Activated T-cell treated with anti-CD3 and anti-CD28 coated beads, Interleukin-2, amount 50 U/mL, for 4 hours (primary cell): ENCODE measurements at regions not wholly inside any gene's neighbourhood (a gene's known extent, or its start where the extent isn't known, plus 50 kb on each side); places are given as distances from the start of the nearest gene placed in this dataset.

ENCODE experiments used
- ATAC-seq, 2 donors: fragments of 200-7000 bp; cut with Tn5 transposase; one replicate each; pipeline ENCODE4 v1.10.0; 2021
- DNase-seq: peaks from one replicate; pipeline ENCODE4 v3.0.0-alpha.2; 2020
- H3K27me3 Mint-ChIP-seq: one replicate; pipeline ENCODE4 v1.8.0; 2021; ENCODE audit warnings: low read depth, mixed read lengths
- H3K36me3 Mint-ChIP-seq: one replicate; pipeline ENCODE4 v1.8.0; 2022; ENCODE audit warnings: mixed read lengths; ENCODE audit not compliant: insufficient read depth
- H3K4me1 Mint-ChIP-seq: one replicate; pipeline ENCODE4 v1.8.0; 2021; ENCODE audit warnings: low read depth, mixed read lengths
- H3K4me3 Mint-ChIP-seq: one replicate; pipeline ENCODE4 v1.8.0; 2021; ENCODE audit warnings: mild to moderate bottlenecking, moderate library complexity, mixed read lengths
- H3K9me3 Mint-ChIP-seq: one replicate; pipeline ENCODE4 v1.8.0; 2021; ENCODE audit warnings: mixed read lengths

DNA sequence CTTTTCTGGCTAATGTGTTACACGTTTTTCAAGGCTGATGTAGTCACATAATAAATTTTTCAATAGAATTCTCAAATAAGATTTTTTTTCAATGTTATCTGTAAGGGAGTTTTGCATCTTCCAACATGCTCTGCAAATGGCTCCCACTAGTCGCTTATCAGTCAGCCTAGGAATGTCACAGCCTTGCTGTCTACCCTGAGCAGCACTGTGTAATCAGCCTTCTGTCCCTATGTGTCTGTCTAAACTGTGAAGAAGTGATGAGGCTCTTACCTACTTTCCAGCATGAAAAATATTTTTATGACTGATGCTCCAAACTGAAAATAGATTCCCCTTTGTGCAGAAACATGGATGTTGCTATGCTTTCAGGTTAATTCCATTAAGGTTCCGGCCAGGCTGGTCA is 75.1 kb upstream of the FAM216B start:
- peaks cover 10% of the 10 kb centered on the region for H3K27me3 Mint-ChIP-seq
- ATAC-seq (no peak), DNase-seq (no peak)
- H3K36me3 Mint-ChIP-seq, result no peaks in the 10 kb centered on the region
- no peaks in the 10 kb centered on the region for H3K9me3 Mint-ChIP-seq
- H3K4me3 Mint-ChIP-seq, result no peak overlapping the region
- no peaks in the 10 kb centered on the region for H3K4me1 Mint-ChIP-seq

DNA sequence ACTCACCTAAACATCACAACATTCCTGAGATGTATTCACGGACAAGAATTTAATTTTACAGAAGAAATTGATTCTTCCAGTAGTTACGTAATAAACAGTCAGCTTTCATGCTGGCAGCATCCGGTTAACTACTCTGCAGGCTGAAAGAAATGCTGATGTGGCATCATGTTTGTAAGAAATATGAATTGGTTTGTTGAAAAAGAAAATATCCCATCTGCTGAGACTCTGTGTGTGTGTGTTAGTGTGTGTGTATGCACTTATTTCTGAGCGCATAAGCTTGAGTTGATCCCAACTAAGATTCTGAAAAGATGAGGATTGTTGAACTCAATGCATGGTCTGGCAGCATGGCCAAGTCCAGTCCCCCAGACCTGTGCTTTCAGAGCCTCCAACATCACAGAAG is 74.3 kb upstream of the FAM216B start:
- Mint-ChIP-seq H3K36me3 (no peaks in the 10 kb centered on the region), H3K4me1 (no peaks in the 10 kb centered on the region), H3K4me3 (no peak overlapping the region), H3K9me3 (no peaks in the 10 kb centered on the region), H3K27me3 (peaks cover 10% of the 10 kb centered on the region)
- DNase-seq, result no peak
- ATAC-seq, result no peak

GRCh38 chr13:42707586-42707985 is 73.8 kb upstream of the FAM216B start:
- H3K27me3 Mint-ChIP-seq, result peaks cover 9% of the 10 kb centered on the region

DNA sequence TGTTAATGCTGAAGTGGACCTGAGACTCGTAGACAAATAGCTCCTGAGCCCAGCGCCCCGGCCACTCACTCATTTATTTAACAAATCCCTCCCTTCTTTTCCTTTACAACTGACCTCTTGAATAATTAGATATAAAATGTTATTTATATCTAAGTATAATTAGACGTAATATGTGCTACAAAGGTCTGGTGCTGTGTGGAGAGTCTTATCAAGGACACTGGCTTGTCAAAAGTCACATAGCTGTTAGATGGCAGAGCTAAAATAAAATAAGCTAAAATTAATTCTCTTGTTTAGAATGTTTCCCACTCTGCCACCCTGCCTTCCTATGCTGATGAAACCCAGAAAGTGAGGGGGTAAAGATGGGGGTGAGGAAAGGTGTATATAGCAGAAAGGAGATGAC is 73.0 kb upstream of the FAM216B start:
- Mint-ChIP-seq H3K9me3 (no peaks in the 10 kb centered on the region), H3K36me3 (no peaks in the 10 kb centered on the region), H3K4me1 (no peaks in the 10 kb centered on the region), H3K4me3 (no peak overlapping the region), H3K27me3 (peaks cover 7% of the 10 kb centered on the region)
- DNase-seq, result no peak
- no peak for ATAC-seq

More at GRCh38 chr13:42707586-42707985, 73.8 kb upstream of the FAM216B start:
- Mint-ChIP-seq H3K4me1 (no peaks in the 10 kb centered on the region), H3K36me3 (no peaks in the 10 kb centered on the region), H3K4me3 (no peak overlapping the region), H3K9me3 (no peaks in the 10 kb centered on the region)
- DNase-seq, result no peak
- no peak for ATAC-seq

DNA sequence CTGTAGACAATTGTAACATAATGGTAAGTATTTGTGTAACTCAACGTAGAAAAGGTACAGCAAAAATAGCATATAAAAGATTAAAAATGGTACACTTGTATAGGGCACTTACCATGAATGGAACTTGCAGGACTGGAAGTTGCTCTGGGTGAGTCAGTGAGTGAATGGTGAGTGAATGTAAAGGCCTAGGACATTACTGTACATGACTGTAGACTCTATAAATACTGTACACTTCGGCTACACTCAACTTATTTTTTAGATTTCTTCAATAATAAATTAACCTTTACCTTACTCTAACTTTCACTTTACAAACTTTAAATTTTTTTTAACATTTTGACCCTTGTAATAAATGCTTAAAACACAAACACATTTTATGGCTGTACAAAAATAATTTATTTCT is 72.1 kb upstream of the FAM216B start:
- H3K27me3 Mint-ChIP-seq, result peaks cover 7% of the 10 kb centered on the region
- DNase-seq (no peak), ATAC-seq (no peak)
- no peaks in the 10 kb centered on the region for H3K36me3 Mint-ChIP-seq
- H3K4me1 Mint-ChIP-seq, result no peaks in the 10 kb centered on the region
- no peak overlapping the region for H3K4me3 Mint-ChIP-seq
- no peaks in the 10 kb centered on the region for H3K9me3 Mint-ChIP-seq

GRCh38 chr13:42715909-42716308 is 65.5 kb upstream of the FAM216B start:
- ATAC-seq, result no peak
- Mint-ChIP-seq H3K36me3 (no peaks in the 10 kb centered on the region), H3K4me1 (no peaks in the 10 kb centered on the region), H3K4me3 (no peak overlapping the region), H3K9me3 (no peaks in the 10 kb centered on the region), H3K27me3 (peaks cover 7% of the 10 kb centered on the region)
- no peak for DNase-seq

GRCh38 chr13:42717176-42717575 is 64.2 kb upstream of the FAM216B start:
- Mint-ChIP-seq H3K27me3 (peaks cover 7% of the 10 kb centered on the region), H3K9me3 (no peaks in the 10 kb centered on the region), H3K4me1 (no peaks in the 10 kb centered on the region), H3K4me3 (no peak overlapping the region), H3K36me3 (no peaks in the 10 kb centered on the region)
- DNase-seq, result no peak
- no peak for ATAC-seq

DNA sequence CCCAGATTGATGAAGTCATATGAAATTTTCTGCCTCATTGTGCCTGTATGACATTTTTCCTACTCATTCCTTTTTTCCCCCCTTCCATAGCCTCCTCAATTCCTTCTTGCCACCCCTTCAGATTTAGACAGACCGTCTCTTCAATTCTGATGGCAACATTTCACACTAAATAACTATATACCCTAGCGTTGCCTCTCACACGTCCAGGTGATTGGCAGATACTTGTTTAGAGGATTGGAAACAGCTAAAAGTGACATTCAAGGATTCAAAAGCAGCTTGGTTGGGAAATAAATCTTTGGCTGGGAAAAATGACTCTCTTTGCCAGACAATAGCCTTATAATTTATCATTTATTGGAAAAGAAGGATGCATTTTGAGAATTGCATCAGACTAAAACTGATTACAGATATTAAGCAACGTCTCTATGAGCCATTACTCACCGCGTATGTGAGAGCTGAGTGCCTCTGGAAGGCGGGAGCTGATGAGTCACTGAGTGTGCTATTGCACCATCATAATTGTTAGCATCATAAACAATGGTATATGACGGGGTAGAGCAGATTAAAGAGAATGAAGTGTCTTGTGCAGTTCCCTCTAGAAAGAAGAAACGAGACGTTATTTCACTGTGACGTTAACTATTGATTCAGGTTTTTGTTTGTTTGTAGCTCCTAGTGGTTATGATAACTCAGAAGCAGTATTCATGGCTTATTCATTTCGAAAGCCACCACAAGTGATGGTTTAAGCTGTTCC is 61.1 kb upstream of the FAM216B start:
- no peaks in the 10 kb centered on the region for H3K4me1 Mint-ChIP-seq
- peak; percentile 57 to 73 for ATAC-seq
- DNase-seq, result no peak
- H3K36me3 Mint-ChIP-seq, result no peaks in the 10 kb centered on the region
- no peaks in the 10 kb centered on the region for H3K9me3 Mint-ChIP-seq
- H3K27me3 Mint-ChIP-seq, result peaks cover 7% of the 10 kb centered on the region
- H3K4me3 Mint-ChIP-seq, result no peak overlapping the region

DNA sequence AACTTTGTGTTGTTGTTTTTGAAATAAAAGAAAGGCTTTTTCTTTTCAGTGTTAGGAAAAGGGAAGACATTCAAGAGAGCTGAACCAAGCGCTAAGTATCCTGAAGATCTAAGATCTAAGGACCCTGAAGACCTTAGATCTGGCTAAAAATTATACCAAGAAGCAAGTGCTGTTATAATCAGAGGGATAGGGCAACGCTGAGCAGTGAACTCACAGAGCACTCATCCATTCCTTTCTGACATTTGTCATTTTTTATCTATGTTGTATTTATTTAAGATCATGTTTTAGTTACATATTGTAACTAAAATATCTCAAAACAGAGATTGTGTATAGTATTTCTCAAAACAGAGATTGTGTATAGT is 60.5 kb upstream of the FAM216B start:
- Mint-ChIP-seq H3K36me3 (no peaks in the 10 kb centered on the region), H3K27me3 (peaks cover 7% of the 10 kb centered on the region), H3K4me3 (no peak overlapping the region), H3K4me1 (no peaks in the 10 kb centered on the region), H3K9me3 (no peaks in the 10 kb centered on the region)
- no peak for DNase-seq
- no peak for ATAC-seq

- DNase-seq (no peak), ATAC-seq (no peak)
- Mint-ChIP-seq H3K9me3 (peaks cover 6% of the 10 kb centered on the region), H3K27me3 (peaks cover 7% of the 10 kb centered on the region), H3K36me3 (no peaks in the 10 kb centered on the region), H3K4me1 (no peaks in the 10 kb centered on the region), H3K4me3 (no peak overlapping the region)
These were observed 58.4 kb upstream of the FAM216B start for GRCh38 chr13:42722883-42723539.

DNA sequence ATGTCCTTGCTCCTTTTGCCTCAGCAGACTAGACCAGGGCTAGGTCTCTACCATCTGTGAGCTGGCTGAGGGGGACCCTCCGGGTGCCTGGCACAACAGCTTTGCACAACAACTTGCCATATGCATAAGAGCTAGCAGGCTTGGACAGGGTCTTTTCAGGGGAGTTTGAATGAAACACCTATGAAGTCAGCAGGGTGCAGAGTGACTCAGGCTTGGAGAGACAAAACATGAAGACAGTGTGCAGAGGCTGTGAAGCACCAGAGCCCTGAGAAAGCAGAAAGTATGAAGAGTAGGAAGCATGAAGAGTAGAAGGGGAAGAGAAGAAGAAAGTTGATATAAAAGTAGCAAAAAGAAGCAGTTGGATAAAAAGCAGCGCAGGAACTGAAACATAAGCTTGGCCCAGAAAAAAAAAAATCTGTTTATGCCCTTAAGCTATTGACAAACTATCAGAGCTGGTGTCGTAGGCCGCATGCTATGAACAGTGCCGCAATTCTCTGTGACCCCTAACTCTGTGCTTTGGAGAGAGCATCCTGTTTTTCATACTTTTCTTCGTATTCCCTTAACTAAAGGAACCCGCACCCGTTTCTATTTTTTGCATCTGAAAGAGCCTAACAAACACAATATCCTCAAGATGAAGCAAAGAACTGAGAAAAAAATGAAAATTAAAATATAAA is 52.7 kb upstream of the FAM216B start:
- DNase-seq (no peak), ATAC-seq (no peak)
- Mint-ChIP-seq H3K9me3 (peaks cover 6% of the 10 kb centered on the region), H3K27me3 (peaks cover 5% of the 10 kb centered on the region), H3K36me3 (no peaks in the 10 kb centered on the region), H3K4me1 (no peaks in the 10 kb centered on the region), H3K4me3 (no peak overlapping the region)

DNA sequence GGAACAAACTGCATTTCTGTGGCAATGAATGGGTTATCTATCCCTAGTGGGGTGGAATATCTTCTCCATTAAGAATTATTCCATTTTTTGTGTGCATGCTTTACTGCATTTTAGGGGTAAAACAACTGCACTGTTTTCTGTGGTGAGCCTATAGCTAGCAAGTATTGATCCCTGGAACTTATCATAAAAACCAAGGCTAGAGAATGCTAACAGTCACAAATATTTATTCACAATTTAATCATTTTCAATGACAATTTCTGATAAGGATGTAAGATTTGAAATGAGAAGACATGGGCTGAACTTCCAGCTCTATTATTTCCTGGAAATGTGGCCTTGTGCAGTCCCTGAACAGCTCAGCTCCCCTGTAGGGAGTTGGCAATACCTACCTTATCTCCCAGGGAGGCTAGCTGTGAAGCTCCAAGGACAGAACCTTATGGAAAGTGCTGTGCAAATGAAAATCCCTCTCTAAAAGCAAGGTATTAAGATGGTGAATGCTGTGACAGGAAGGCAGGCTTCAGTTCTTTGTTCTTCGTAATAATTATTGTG is 51.5 kb upstream of the FAM216B start:
- DNase-seq (no peak), ATAC-seq (no peak)
- no peaks in the 10 kb centered on the region for H3K4me1 Mint-ChIP-seq
- peaks cover 6% of the 10 kb centered on the region for H3K9me3 Mint-ChIP-seq
- H3K4me3 Mint-ChIP-seq, result no peak overlapping the region
- no peaks in the 10 kb centered on the region for H3K36me3 Mint-ChIP-seq
- H3K27me3 Mint-ChIP-seq, result peaks cover 5% of the 10 kb centered on the region
